Endodermal cell (in vitro differentiated cells): ENCODE measurements at regions not wholly inside any gene's neighbourhood (a gene's known extent, or its start where the extent isn't known, plus 50 kb on each side); places are given as distances from the start of the nearest gene placed in this dataset.

Experiments used
- DNase-seq: peaks from one replicate; pipeline ENCODE4 v3.0.0-alpha.2; 2017
- H3K27ac ChIP-seq: 2 replicates; pipeline ENCODE4 v1.5.1; 2013; ENCODE audit warnings: mild to moderate bottlenecking, low read depth, low read length, moderate library complexity
- H3K27me3 ChIP-seq: 2 replicates; pipeline ENCODE4 v1.6.1; 2013; ENCODE audit warnings: mild to moderate bottlenecking, low read length, moderate library complexity; ENCODE audit not compliant: insufficient read depth, control insufficient read depth, poor library complexity, severe bottlenecking
- H3K36me3 ChIP-seq: 2 replicates; pipeline ENCODE4 v1.7.0; 2013; ENCODE audit warnings: mild to moderate bottlenecking, low read length, moderate library complexity; ENCODE audit not compliant: control insufficient read depth, insufficient read depth
- H3K4me1 ChIP-seq: one replicate; pipeline ENCODE4 v1.7.0; 2013; ENCODE audit warnings: low read length; ENCODE audit not compliant: control insufficient read depth, insufficient read depth
- H3K4me3 ChIP-seq: 2 replicates; pipeline ENCODE4 v1.5.1; 2013; ENCODE audit warnings: mild to moderate bottlenecking, low read length, moderate library complexity
- H3K9ac ChIP-seq: 2 replicates; pipeline ENCODE4 v1.6.1; 2013; ENCODE audit warnings: mild to moderate bottlenecking, low read length, moderate library complexity; ENCODE audit not compliant: poor library complexity, severe bottlenecking; ENCODE audit errors: extremely low read depth
- H3K9me3 ChIP-seq: 2 replicates; pipeline ENCODE4 v1.6.1; 2013; ENCODE audit warnings: mild to moderate bottlenecking, low read length, moderate library complexity; ENCODE audit not compliant: control insufficient read depth
- H3K27ac Mint-ChIP-seq: 2 replicates; pipeline ENCODE4 v1.8.0; 2020; ENCODE audit warnings: mixed read lengths
- H3K27me3 Mint-ChIP-seq: 2 replicates; pipeline ENCODE4 v1.8.0; 2021; ENCODE audit warnings: mild to moderate bottlenecking, mixed read lengths; ENCODE audit not compliant: insufficient read depth
- H3K36me3 Mint-ChIP-seq: 2 replicates; pipeline ENCODE4 v1.8.0; 2020; ENCODE audit warnings: low read depth, mixed read lengths
- H3K4me1 Mint-ChIP-seq: 2 replicates; pipeline ENCODE4 v1.8.0; 2020; ENCODE audit warnings: mixed read lengths
- H3K4me3 Mint-ChIP-seq: 2 replicates; pipeline ENCODE4 v1.8.0; 2020; ENCODE audit warnings: mild to moderate bottlenecking, moderate library complexity, mixed read lengths
- H3K9me3 Mint-ChIP-seq: 2 replicates; pipeline ENCODE4 v1.8.0; 2020; ENCODE audit warnings: mild to moderate bottlenecking, mixed read lengths
- CTCF ChIP-seq: fragments of 200-600 bp; sonication (generic); conservative IDR thresholded peaks from 2 replicates; pipeline ENCODE4 v1.5.0; 2021; ENCODE audit warnings: antibody characterized with exemption, mild to moderate bottlenecking
- WGBS, 2 experiments: methylation state at CpG; one replicate each; pipeline versions ENCODE4 v1.1.5 to v1.1.7; 2013; ENCODE audit warnings: missing lambda C conversion rate in 2 of 2, mixed read lengths in 1 of 2; ENCODE audit not compliant: insufficient coverage in 1 of 2, insufficient read length in 1 of 2; 5-methylcytosine and 5-hydroxymethylcytosine counted together

- Histone ChIP-seq H3K27ac (no peak overlapping the region), H3K36me3 (no peaks in the 10 kb centered on the region), H3K27me3 (no peaks in the 10 kb centered on the region), H3K4me1 (no peaks in the 10 kb centered on the region), H3K9me3 (no peaks in the 10 kb centered on the region), H3K9ac (no peak overlapping the region), H3K4me3 (no peak overlapping the region)
- no peaks in the 10 kb centered on the region for H3K27me3 Mint-ChIP-seq
- WGBS, 2 experiments, result 100% methylated on average over 1 to 2 of the region's 2 CpGs
- peaks cover 2% of the 10 kb centered on the region for H3K9me3 Mint-ChIP-seq
- no peak for DNase-seq
- H3K4me3 Mint-ChIP-seq, result no peak overlapping the region
- no peaks in the 10 kb centered on the region for H3K4me1 Mint-ChIP-seq
- no peaks in the 10 kb centered on the region for H3K36me3 Mint-ChIP-seq
- TF ChIP-seq CTCF, result no peak
- no peak overlapping the region for H3K27ac Mint-ChIP-seq
Measured at GRCh38 chr11:130588471-130588870, 140.0 kb downstream of the ADAMTS15 start.

- Histone ChIP-seq H3K4me1 (no peaks in the 10 kb centered on the region), H3K4me3 (no peak overlapping the region), H3K9me3 (no peaks in the 10 kb centered on the region), H3K27ac (no peak overlapping the region), H3K27me3 (no peaks in the 10 kb centered on the region), H3K9ac (no peak overlapping the region), H3K36me3 (no peaks in the 10 kb centered on the region)
- Mint-ChIP-seq H3K4me3 (no peak overlapping the region), H3K4me1 (no peaks in the 10 kb centered on the region), H3K27ac (no peak overlapping the region), H3K9me3 (peaks cover 2% of the 10 kb centered on the region), H3K36me3 (no peaks in the 10 kb centered on the region), H3K27me3 (no peaks in the 10 kb centered on the region)
- DNase-seq, result no peak
- TF ChIP-seq CTCF, result no peak
- 50% methylated on average over 2 of the region's 2 CpGs; no CpG with 5 or more reads in 1 of the 2 experiments for WGBS, 2 experiments
Measured at GRCh38 chr11:130592056-130592455, 143.6 kb downstream of the ADAMTS15 start.

- Histone ChIP-seq H3K9ac (no peak overlapping the region), H3K9me3 (no peaks in the 10 kb centered on the region), H3K27me3 (no peaks in the 10 kb centered on the region), H3K36me3 (no peaks in the 10 kb centered on the region), H3K27ac (no peak overlapping the region), H3K4me1 (no peaks in the 10 kb centered on the region), H3K4me3 (no peak overlapping the region)
- Mint-ChIP-seq H3K4me1 (no peaks in the 10 kb centered on the region), H3K27me3 (no peaks in the 10 kb centered on the region), H3K9me3 (no peaks in the 10 kb centered on the region), H3K36me3 (no peaks in the 10 kb centered on the region), H3K27ac (no peak overlapping the region), H3K4me3 (no peak overlapping the region)
- no peak for TF ChIP-seq CTCF
- WGBS, 2 experiments, result 88 to 91% methylated on average over 2 of the region's 2 CpGs
- DNase-seq, result no peak
Measured at GRCh38 chr11:130593064-130593463, 144.6 kb downstream of the ADAMTS15 start.
